HG03196 (cell line): ENCODE measurements at regions not wholly inside any gene's neighbourhood (a gene's known extent, or its start where the extent isn't known, plus 50 kb on each side); places are given as distances from the start of the nearest gene placed in this dataset.
"Not testable (repeated sequence)": the region's sequence is repeated elsewhere in the genome, so short reads cannot be mapped to it uniquely, and the experiment has no call there.

ENCODE experiments used
- ATAC-seq: cut with Tn5 transposase; IDR thresholded peaks from one replicate; pipeline ENCODE4 v1.9.1; 2021; ENCODE audit not compliant: unreplicated experiment

- no peak for ATAC-seq
Measured at GRCh38 chr4:164293743-164294142, 460.2 kb upstream of the SMIM31 start.

- ATAC-seq = no peak
Measured at GRCh38 chr4:164301430-164301829, 452.5 kb upstream of the SMIM31 start.

- ATAC-seq = peak; percentile 67
Measured at GRCh38 chr4:164304101-164304639, 449.8 kb upstream of the SMIM31 start.

- no peak for ATAC-seq
Measured at GRCh38 chr4:164304861-164305260, 449.1 kb upstream of the SMIM31 start.

GRCh38 chr4:164307262-164307661 is 446.7 kb upstream of the SMIM31 start:
- ATAC-seq = no peak

GRCh38 chr4:164312671-164313070 is 441.3 kb upstream of the SMIM31 start:
- ATAC-seq = no peak

- ATAC-seq = no peak
Measured at GRCh38 chr4:164313853-164314252, 440.1 kb upstream of the SMIM31 start.

GRCh38 chr4:164318350-164318749 is 435.6 kb upstream of the SMIM31 start:
- ATAC-seq = no peak

- no peak for ATAC-seq
Measured at GRCh38 chr4:164319688-164320087, 434.2 kb upstream of the SMIM31 start.

GRCh38 chr4:164320847-164321246 is 433.1 kb upstream of the SMIM31 start:
- no peak for ATAC-seq

GRCh38 chr4:164326056-164326455 is 427.9 kb upstream of the SMIM31 start:
- ATAC-seq = no peak

GRCh38 chr4:164337219-164337944 is 416.5 kb upstream of the SMIM31 start:
- ATAC-seq = no peak

- ATAC-seq = no peak
Measured at GRCh38 chr4:164343472-164343976, 410.4 kb upstream of the SMIM31 start.

GRCh38 chr4:164345756-164346155 is 408.2 kb upstream of the SMIM31 start:
- ATAC-seq = no peak

- no peak for ATAC-seq
Measured at GRCh38 chr4:164350061-164350460, 403.9 kb upstream of the SMIM31 start.

GRCh38 chr4:164350716-164351115 is 403.2 kb upstream of the SMIM31 start:
- not testable (repeated sequence) for ATAC-seq

- no peak for ATAC-seq
Measured at GRCh38 chr4:164357957-164358356, 396.0 kb upstream of the SMIM31 start.

GRCh38 chr4:164358400-164358799 is 395.5 kb upstream of the SMIM31 start:
- ATAC-seq = no peak

GRCh38 chr4:164359881-164360280 is 394.1 kb upstream of the SMIM31 start:
- no peak for ATAC-seq

- ATAC-seq = no peak
Measured at GRCh38 chr4:164368894-164369293, 385.0 kb upstream of the SMIM31 start.

- ATAC-seq = no peak
Measured at GRCh38 chr4:164373021-164373420, 380.9 kb upstream of the SMIM31 start.

GRCh38 chr4:164377277-164377676 is 376.7 kb upstream of the SMIM31 start:
- no peak for ATAC-seq

GRCh38 chr4:164378361-164378760 is 375.6 kb upstream of the SMIM31 start:
- ATAC-seq = no peak
